ENCODE measurements at regions not wholly inside any gene's neighbourhood (a gene's known extent, or its start where the extent isn't known, plus 50 kb on each side); places are given as distances from the start of the nearest gene placed in this dataset.

- CTCF ChIA-PET = interaction anchor here (0.6 to 1.7 kb wide), 3 partner anchors 8 to 29 kb away, joined by 3 to 7 read pairs (median 3); no protein-coding TSS in a partner anchor
- no peak overlapping the region for H3K4me3 Mint-ChIP-seq
- ATAC-seq (peak; percentile 49), DNase-seq (peak; percentile 52)
- no peaks in the 10 kb centered on the region for H3K9me3 Mint-ChIP-seq
- no peaks in the 10 kb centered on the region for H3K4me1 Mint-ChIP-seq (ENCODE audit: low read depth)
- intact Hi-C loops (cut with micrococcal nuclease) = loop anchor here (5.0 kb wide), 1 partner anchor 600 kb away; no protein-coding TSS in a partner anchor
- TF ChIP-seq, protein P1, sequence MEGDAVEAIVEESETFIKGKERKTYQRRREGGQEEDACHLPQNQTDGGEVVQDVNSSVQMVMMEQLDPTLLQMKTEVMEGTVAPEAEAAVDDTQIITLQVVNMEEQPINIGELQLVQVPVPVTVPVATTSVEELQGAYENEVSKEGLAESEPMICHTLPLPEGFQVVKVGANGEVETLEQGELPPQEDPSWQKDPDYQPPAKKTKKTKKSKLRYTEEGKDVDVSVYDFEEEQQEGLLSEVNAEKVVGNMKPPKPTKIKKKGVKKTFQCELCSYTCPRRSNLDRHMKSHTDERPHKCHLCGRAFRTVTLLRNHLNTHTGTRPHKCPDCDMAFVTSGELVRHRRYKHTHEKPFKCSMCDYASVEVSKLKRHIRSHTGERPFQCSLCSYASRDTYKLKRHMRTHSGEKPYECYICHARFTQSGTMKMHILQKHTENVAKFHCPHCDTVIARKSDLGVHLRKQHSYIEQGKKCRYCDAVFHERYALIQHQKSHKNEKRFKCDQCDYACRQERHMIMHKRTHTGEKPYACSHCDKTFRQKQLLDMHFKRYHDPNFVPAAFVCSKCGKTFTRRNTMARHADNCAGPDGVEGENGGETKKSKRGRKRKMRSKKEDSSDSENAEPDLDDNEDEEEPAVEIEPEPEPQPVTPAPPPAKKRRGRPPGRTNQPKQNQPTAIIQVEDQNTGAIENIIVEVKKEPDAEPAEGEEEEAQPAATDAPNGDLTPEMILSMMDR (IDR thresholded peaks at IDR 0.05) = peak; percentile 54
- no peak overlapping the region for H3K27ac Mint-ChIP-seq
- POLR2A ChIA-PET = no interaction called here
- no peaks in the 10 kb centered on the region for H3K27me3 Mint-ChIP-seq
- no peaks in the 10 kb centered on the region for H3K36me3 Mint-ChIP-seq (ENCODE audit: low read depth)
These were observed 388.4 kb upstream of the SPOCK3 start for GRCh38 chr4:167622481-167623240.

- Mint-ChIP-seq H3K4me3 (no peak overlapping the region), H3K4me1 (ENCODE audit: low read depth) (no peaks in the 10 kb centered on the region), H3K36me3 (ENCODE audit: low read depth) (no peaks in the 10 kb centered on the region), H3K27ac (no peak overlapping the region), H3K9me3 (no peaks in the 10 kb centered on the region), H3K27me3 (no peaks in the 10 kb centered on the region)
- DNase-seq = no peak
- ATAC-seq = no peak
- TF ChIP-seq, protein P1 (IDR thresholded peaks at IDR 0.05) = no peak
- intact Hi-C loops (cut with micrococcal nuclease) = loop anchor here (5.0 kb wide), 1 partner anchor 601 kb away; no protein-coding TSS in a partner anchor
- CTCF ChIA-PET = interaction anchor here (0.6 to 1.7 kb wide), 3 partner anchors 8 to 28 kb away, joined by 3 to 7 read pairs (median 3); no protein-coding TSS in a partner anchor
- POLR2A ChIA-PET = no interaction called here
These were observed 388.9 kb upstream of the SPOCK3 start for GRCh38 chr4:167623241-167623572.

DNA sequence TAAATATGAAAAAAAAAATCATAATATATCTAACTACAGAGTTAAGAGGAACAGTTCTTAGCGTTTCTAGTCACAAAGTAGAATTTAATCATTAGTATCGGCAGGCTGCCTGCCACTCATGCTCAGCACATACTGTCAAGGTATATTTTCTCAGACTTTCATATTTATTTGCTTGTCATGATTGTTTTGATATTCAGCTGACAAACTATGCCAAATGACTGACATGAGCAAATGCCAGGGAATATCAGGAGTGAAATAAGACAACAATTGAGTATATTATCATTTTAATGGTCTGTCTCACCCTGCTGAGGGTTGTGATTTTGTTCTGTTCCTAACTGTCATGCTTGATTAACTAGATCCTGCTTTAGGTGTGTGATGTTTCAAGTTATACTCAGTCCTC lies 395.0 kb upstream of the SPOCK3 start:
- H3K36me3 Mint-ChIP-seq (ENCODE audit: low read depth) = no peaks in the 10 kb centered on the region
- ChIA-PET POLR2A (no interaction called here), CTCF (no interaction called here)
- no peak for ATAC-seq
- no peak overlapping the region for H3K27ac Mint-ChIP-seq
- intact Hi-C loops (cut with micrococcal nuclease) = no loop called here
- peaks cover 14% of the 10 kb centered on the region for H3K9me3 Mint-ChIP-seq
- H3K4me3 Mint-ChIP-seq = no peak overlapping the region
- TF ChIP-seq, protein P1 (IDR thresholded peaks at IDR 0.05) = no peak
- H3K27me3 Mint-ChIP-seq = no peaks in the 10 kb centered on the region
- H3K4me1 Mint-ChIP-seq (ENCODE audit: low read depth) = no peaks in the 10 kb centered on the region
- DNase-seq = no peak

GRCh38 chr4:167642250-167642649 lies 408.0 kb upstream of the SPOCK3 start:
- Mint-ChIP-seq H3K36me3 (ENCODE audit: low read depth) (no peaks in the 10 kb centered on the region), H3K4me1 (ENCODE audit: low read depth) (no peaks in the 10 kb centered on the region), H3K9me3 (peaks cover 3% of the 10 kb centered on the region), H3K27me3 (no peaks in the 10 kb centered on the region), H3K27ac (no peak overlapping the region), H3K4me3 (no peak overlapping the region)
- ATAC-seq (no peak), DNase-seq (no peak)
- TF ChIP-seq, protein P1 (IDR thresholded peaks at IDR 0.05) = no peak
- ChIA-PET POLR2A (no interaction called here), CTCF (no interaction called here)
- intact Hi-C loops (cut with micrococcal nuclease) = no loop called here

GRCh38 chr4:167645358-167645757 lies 411.1 kb upstream of the SPOCK3 start:
- ChIA-PET CTCF (no interaction called here), POLR2A (no interaction called here)
- H3K4me3 Mint-ChIP-seq = no peak overlapping the region
- no peaks in the 10 kb centered on the region for H3K4me1 Mint-ChIP-seq (ENCODE audit: low read depth)
- TF ChIP-seq, protein P1 (IDR thresholded peaks at IDR 0.05) = no peak
- H3K27me3 Mint-ChIP-seq = no peaks in the 10 kb centered on the region
- H3K9me3 Mint-ChIP-seq = no peaks in the 10 kb centered on the region
- H3K36me3 Mint-ChIP-seq (ENCODE audit: low read depth) = no peaks in the 10 kb centered on the region
- no peak for ATAC-seq
- H3K27ac Mint-ChIP-seq = no peak overlapping the region
- intact Hi-C loops (cut with micrococcal nuclease) = no loop called here
- DNase-seq = no peak
